H9 (cell line): ENCODE measurements at regions not wholly inside any gene's neighbourhood (a gene's known extent, or its start where the extent isn't known, plus 50 kb on each side); places are given as distances from the start of the nearest gene placed in this dataset.

Source experiments
- DNase-seq: peaks from one replicate; pipeline ENCODE4 v3.0.0-alpha.2; 2017
- H2AFZ ChIP-seq: one replicate; pipeline ENCODE4 v1.6.1; 2013; ENCODE audit warnings: mild to moderate bottlenecking, low read length, control low read depth, moderate library complexity
- H2AK5ac ChIP-seq: 2 replicates; pipeline ENCODE4 v1.6.1; 2013; ENCODE audit warnings: low read length, control low read depth, mixed read lengths; ENCODE audit not compliant: insufficient read length
- H2BK120ac ChIP-seq: one replicate; pipeline ENCODE4 v1.6.1; 2013; ENCODE audit warnings: low read depth, mild to moderate bottlenecking, low read length, control low read depth, inconsistent platforms; ENCODE audit not compliant: poor library complexity, severe bottlenecking
- H2BK12ac ChIP-seq: 2 replicates; pipeline ENCODE4 v1.6.1; 2013; ENCODE audit warnings: low read length, control low read depth, mixed read lengths, low read depth; ENCODE audit not compliant: insufficient read length
- H2BK15ac ChIP-seq: 2 replicates; pipeline ENCODE4 v1.6.1; 2013; ENCODE audit warnings: low read depth, low read length, control low read depth
- H2BK20ac ChIP-seq: one replicate; pipeline ENCODE4 v1.6.1; 2013; ENCODE audit warnings: low read depth, mild to moderate bottlenecking, low read length, control low read depth, inconsistent platforms; ENCODE audit not compliant: poor library complexity, severe bottlenecking
- H2BK5ac ChIP-seq: 2 replicates; pipeline ENCODE4 v1.6.1; 2013; ENCODE audit warnings: low read length, control low read depth, mixed read lengths; ENCODE audit not compliant: insufficient read length
- H3K14ac ChIP-seq: 2 replicates; pipeline ENCODE4 v1.6.1; 2013; ENCODE audit warnings: low read length, control low read depth; ENCODE audit not compliant: insufficient read depth
- H3K18ac ChIP-seq: 2 replicates; pipeline ENCODE4 v1.6.1; 2013; ENCODE audit warnings: low read depth, mild to moderate bottlenecking, mixed read lengths, low read length, control low read depth; ENCODE audit not compliant: insufficient read length
- H3K23ac ChIP-seq: 2 replicates; pipeline ENCODE4 v1.6.1; 2013; ENCODE audit warnings: low read length, control low read depth, mixed read lengths, low read depth; ENCODE audit not compliant: insufficient read length
- H3K23me2 ChIP-seq: 2 replicates; pipeline ENCODE4 v1.6.1; 2013; ENCODE audit warnings: low read depth, mild to moderate bottlenecking, mixed read lengths, low read length, control low read depth; ENCODE audit not compliant: insufficient read length, poor library complexity, severe bottlenecking
- H3K27ac ChIP-seq: 2 replicates; pipeline ENCODE4 v1.5.1; 2013; ENCODE audit warnings: low read length, control low read depth, mixed read lengths, low read depth; ENCODE audit not compliant: insufficient read length
- H3K27me3 ChIP-seq: 2 replicates; pipeline ENCODE4 v1.6.1; 2013; ENCODE audit warnings: low read length, control low read depth, inconsistent platforms; ENCODE audit not compliant: insufficient read depth
- H3K4ac ChIP-seq: 2 replicates; pipeline ENCODE4 v1.6.1; 2013; ENCODE audit warnings: low read depth, mild to moderate bottlenecking, control low read depth, inconsistent platforms, low read length, moderate library complexity
- H3K4me1 ChIP-seq: 2 replicates; pipeline ENCODE4 v1.6.1; 2013; ENCODE audit warnings: low read length, control low read depth, inconsistent platforms; ENCODE audit not compliant: insufficient read depth
- H3K4me2 ChIP-seq: 2 replicates; pipeline ENCODE4 v1.6.1; 2013; ENCODE audit warnings: low read length, control low read depth, mixed read lengths; ENCODE audit not compliant: insufficient read length, insufficient read depth
- H3K56ac ChIP-seq: 2 replicates; pipeline ENCODE4 v1.6.1; 2013; ENCODE audit warnings: low read depth, mild to moderate bottlenecking, mixed read lengths, low read length, control low read depth; ENCODE audit not compliant: insufficient read length
- H3K79me1 ChIP-seq: 2 replicates; pipeline ENCODE4 v1.6.1; 2013; ENCODE audit warnings: low read depth, mild to moderate bottlenecking, moderate library complexity, low read length, control low read depth, inconsistent platforms; ENCODE audit not compliant: insufficient read depth, poor library complexity, severe bottlenecking
- H3K79me2 ChIP-seq: 2 replicates; pipeline ENCODE4 v1.6.1; 2013; ENCODE audit warnings: low read length, control low read depth, inconsistent platforms; ENCODE audit not compliant: insufficient read depth
- H3K9ac ChIP-seq: 2 replicates; pipeline ENCODE4 v1.6.1; 2013; ENCODE audit warnings: low read length, control low read depth, mixed read lengths; ENCODE audit not compliant: insufficient read length; ENCODE audit errors: extremely low read depth
- H3K9me3 ChIP-seq: one replicate; pipeline ENCODE4 v1.6.1; 2013; ENCODE audit warnings: low read depth, low read length, inconsistent platforms; ENCODE audit not compliant: control insufficient read depth
- H3T11ph ChIP-seq: one replicate; pipeline ENCODE4 v1.6.1; 2013; ENCODE audit warnings: mild to moderate bottlenecking, low read length, control low read depth, inconsistent platforms
- H4K20me1 ChIP-seq: one replicate; pipeline ENCODE4 v1.6.1; 2013; ENCODE audit not compliant: control insufficient read depth, insufficient read length, insufficient read depth
- H4K5ac ChIP-seq: 2 replicates; pipeline ENCODE4 v1.6.1; 2013; ENCODE audit warnings: low read depth, mild to moderate bottlenecking, mixed read lengths, low read length, control low read depth; ENCODE audit not compliant: insufficient read length
- H4K8ac ChIP-seq: replicated peaks from 2 replicates; pipeline ENCODE4 v1.6.1; 2013; ENCODE audit warnings: low read length, control low read depth, mixed read lengths, low read depth; ENCODE audit not compliant: insufficient read length
- H4K91ac ChIP-seq: 2 replicates; pipeline ENCODE4 v1.6.1; 2013; ENCODE audit warnings: low read depth, mild to moderate bottlenecking, moderate library complexity, mixed read lengths, low read length, control low read depth; ENCODE audit not compliant: insufficient read length
- H3K27ac Mint-ChIP-seq, 3 experiments: 2 replicates in 2 of 3; 3 replicates in 1 of 3; pipeline ENCODE4 v1.8.0; 2020 to 2021; ENCODE audit warnings: mixed read lengths in 3 of 3, mild to moderate bottlenecking in 1 of 3, moderate library complexity in 1 of 3
- H3K27me3 Mint-ChIP-seq: 2 replicates; pipeline ENCODE4 v1.8.0; 2021; ENCODE audit warnings: low read depth, mild to moderate bottlenecking, moderate library complexity, mixed read lengths
- H3K36me3 Mint-ChIP-seq, 3 experiments: 2 replicates in 2 of 3; 3 replicates in 1 of 3; pipeline ENCODE4 v1.8.0; 2020 to 2021; ENCODE audit warnings: low read depth in 3 of 3, mixed read lengths in 3 of 3; ENCODE audit not compliant: insufficient read depth in 1 of 3
- H3K4me1 Mint-ChIP-seq, 2 experiments: 2 replicates each; pipeline ENCODE4 v1.8.0; 2020; ENCODE audit warnings: mixed read lengths in 2 of 2
- H3K4me3 Mint-ChIP-seq, 2 experiments: 2 replicates in 1 of 2; 3 replicates in 1 of 2; pipeline ENCODE4 v1.8.0; 2020 to 2021; ENCODE audit warnings: mild to moderate bottlenecking in 2 of 2, mixed read lengths in 2 of 2, moderate library complexity in 1 of 2
- H3K9me3 Mint-ChIP-seq, 2 experiments: 2 replicates in 1 of 2; 3 replicates in 1 of 2; pipeline ENCODE4 v1.8.0; 2020; ENCODE audit warnings: mild to moderate bottlenecking in 2 of 2, mixed read lengths in 2 of 2, moderate library complexity in 1 of 2
- TF ChIP-seq, protein P1 (sequence below): fragments of 200-600 bp; sonication (generic); conservative IDR thresholded peaks from 3 replicates; pipeline ENCODE4 v1.8.0; 2021; ENCODE audit warnings: antibody characterized with exemption, mild to moderate bottlenecking

DNA sequence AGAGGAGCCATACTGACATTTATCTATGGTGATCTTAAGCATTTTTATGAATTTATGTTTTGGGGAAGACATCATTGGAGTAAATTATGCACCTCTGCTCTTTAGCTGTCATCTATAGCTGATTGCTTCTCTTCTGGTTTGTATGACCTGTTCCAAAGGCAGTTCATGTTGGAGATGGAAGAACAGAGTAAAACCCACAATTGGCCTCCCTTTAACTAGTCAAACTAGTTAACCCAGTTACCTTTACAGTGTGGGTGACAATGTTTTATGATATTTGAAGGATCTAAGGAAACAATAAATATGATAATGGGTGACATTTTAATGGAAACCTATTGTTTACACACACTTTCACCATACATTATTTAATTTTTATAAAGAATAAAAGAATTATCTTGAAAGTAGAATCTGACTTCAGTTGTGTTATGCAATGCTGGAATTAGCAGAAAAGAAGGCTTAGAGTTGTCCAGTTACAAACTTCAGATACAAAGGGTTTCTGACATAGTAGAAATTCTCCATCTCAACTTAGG is 263.5 kb downstream of the NFKBIZ start:
- H3K4me3 Mint-ChIP-seq = no peak overlapping the region
- H2AFZ ChIP-seq = no peak overlapping the region

More for the DNA sequence above, 263.5 kb downstream of the NFKBIZ start:
- Histone ChIP-seq H3K18ac (no peak overlapping the region), H3K14ac (no peak overlapping the region), H3T11ph (no peak overlapping the region), H2BK15ac (no peak overlapping the region), H3K4me1 (no peaks in the 10 kb centered on the region), H3K4ac (no peak overlapping the region), H4K20me1 (no peaks in the 10 kb centered on the region), H3K79me2 (no peaks in the 10 kb centered on the region), H3K27me3 (no peaks in the 10 kb centered on the region), H4K91ac (no peak overlapping the region), H3K9ac (no peak overlapping the region), H3K4me2 (no peak overlapping the region), H3K9me3 (no peaks in the 10 kb centered on the region), H2BK20ac (no peak overlapping the region), H3K27ac (no peak overlapping the region), H2BK12ac (no peak overlapping the region), H2BK5ac (no peak overlapping the region), H3K56ac (no peak overlapping the region), H2BK120ac (no peak overlapping the region), H3K23me2 (no peaks in the 10 kb centered on the region), H3K23ac (no peak overlapping the region), H4K8ac (no peak overlapping the region), H2AK5ac (no peak overlapping the region), H3K79me1 (no peaks in the 10 kb centered on the region), H4K5ac (no peak overlapping the region)
- DNase-seq = no peak
- TF ChIP-seq, protein P1, sequence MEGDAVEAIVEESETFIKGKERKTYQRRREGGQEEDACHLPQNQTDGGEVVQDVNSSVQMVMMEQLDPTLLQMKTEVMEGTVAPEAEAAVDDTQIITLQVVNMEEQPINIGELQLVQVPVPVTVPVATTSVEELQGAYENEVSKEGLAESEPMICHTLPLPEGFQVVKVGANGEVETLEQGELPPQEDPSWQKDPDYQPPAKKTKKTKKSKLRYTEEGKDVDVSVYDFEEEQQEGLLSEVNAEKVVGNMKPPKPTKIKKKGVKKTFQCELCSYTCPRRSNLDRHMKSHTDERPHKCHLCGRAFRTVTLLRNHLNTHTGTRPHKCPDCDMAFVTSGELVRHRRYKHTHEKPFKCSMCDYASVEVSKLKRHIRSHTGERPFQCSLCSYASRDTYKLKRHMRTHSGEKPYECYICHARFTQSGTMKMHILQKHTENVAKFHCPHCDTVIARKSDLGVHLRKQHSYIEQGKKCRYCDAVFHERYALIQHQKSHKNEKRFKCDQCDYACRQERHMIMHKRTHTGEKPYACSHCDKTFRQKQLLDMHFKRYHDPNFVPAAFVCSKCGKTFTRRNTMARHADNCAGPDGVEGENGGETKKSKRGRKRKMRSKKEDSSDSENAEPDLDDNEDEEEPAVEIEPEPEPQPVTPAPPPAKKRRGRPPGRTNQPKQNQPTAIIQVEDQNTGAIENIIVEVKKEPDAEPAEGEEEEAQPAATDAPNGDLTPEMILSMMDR = no peak
- Mint-ChIP-seq H3K4me1 (no peaks in the 10 kb centered on the region), H3K27ac (no peak overlapping the region), H3K27me3 (no peaks in the 10 kb centered on the region), H3K9me3 (peaks cover 2 to 5% of the 10 kb centered on the region in 2 experiments; a peak in 2 of 5 replicates), H3K36me3 (peaks cover 0 to 2% (median 0%) of the 10 kb centered on the region in 3 experiments; a peak in 2 of 7 replicates)
